HG03095 (cell line): ENCODE measurements at regions not wholly inside any gene's neighbourhood (a gene's known extent, or its start where the extent isn't known, plus 50 kb on each side); places are given as distances from the start of the nearest gene placed in this dataset.
"Not testable (repeated sequence)": the region's sequence is repeated elsewhere in the genome, so short reads cannot be mapped to it uniquely, and the experiment has no call there.

ENCODE experiments used
- ATAC-seq: cut with Tn5 transposase; IDR thresholded peaks from one replicate; pipeline ENCODE4 v1.9.1; 2021; ENCODE audit warnings: moderate library complexity; ENCODE audit not compliant: unreplicated experiment

DNA sequence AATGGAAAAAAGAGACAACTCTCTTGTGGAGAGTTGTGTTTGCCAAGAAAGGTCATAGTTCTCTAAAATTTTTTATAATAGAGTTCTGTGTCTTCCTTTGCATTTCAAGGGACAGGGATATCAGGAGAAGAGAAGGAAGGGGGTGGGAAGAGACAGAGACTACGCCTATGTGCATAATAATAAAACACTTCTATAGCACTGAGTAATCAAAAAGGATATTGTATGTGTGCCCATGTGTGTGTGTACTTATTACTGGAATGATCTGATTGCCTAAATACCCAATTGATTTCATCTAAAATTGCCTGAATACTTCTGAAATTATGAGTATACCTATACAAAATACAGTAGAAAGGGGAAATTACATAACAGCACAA lies 803.7 kb upstream of the ACVR2A start:
- no peak for ATAC-seq

- ATAC-seq, result no peak
Measured at GRCh38 chr2:147040298-147041120, 804.3 kb upstream of the ACVR2A start.

GRCh38 chr2:147037048-147037447 lies 807.8 kb upstream of the ACVR2A start:
- no peak for ATAC-seq

DNA sequence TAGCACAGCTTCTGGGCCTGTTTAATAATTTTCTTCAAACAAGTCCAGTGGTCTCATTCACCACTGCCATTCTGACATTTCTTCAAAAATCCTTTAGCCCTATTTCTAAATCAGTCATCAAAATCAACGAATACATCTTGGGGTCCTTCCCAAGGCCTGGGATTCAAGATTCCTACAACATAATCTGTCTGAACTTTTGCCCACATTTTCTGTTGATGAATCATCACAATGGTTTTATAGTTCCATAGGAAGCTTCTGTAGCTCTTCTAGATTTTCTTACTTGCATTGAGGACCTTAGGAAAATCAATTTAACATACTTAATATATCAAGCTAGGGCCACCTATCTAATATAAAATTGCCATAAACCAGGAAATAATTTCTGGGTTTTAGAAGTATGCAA lies 811.8 kb upstream of the ACVR2A start:
- no peak for ATAC-seq

- no peak for ATAC-seq
Measured at GRCh38 chr2:147031897-147032296, 812.9 kb upstream of the ACVR2A start.

- ATAC-seq, result no peak
Measured at GRCh38 chr2:147030966-147031720, 813.7 kb upstream of the ACVR2A start.

DNA sequence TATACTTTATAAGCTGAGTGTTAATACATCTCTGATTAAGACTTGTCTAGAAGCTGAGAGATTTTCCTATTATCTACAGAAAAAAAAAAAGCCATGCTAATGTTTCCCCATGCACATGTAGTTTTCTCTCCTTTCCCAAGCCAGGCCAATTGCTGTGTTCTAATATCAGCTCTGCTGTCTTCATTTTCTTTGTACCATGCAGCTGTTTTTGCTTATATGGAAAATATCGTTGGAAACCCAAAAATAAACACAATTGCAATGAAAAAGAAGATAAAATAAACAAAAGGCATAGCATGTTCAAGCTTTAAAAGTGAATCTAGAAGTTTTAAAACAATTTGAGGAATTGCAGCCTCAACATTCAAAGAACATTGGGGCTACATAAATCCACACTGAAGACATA lies 817.4 kb upstream of the ACVR2A start:
- ATAC-seq, result no peak

GRCh38 chr2:147026664-147027295 lies 818.0 kb upstream of the ACVR2A start:
- ATAC-seq, result no peak

DNA sequence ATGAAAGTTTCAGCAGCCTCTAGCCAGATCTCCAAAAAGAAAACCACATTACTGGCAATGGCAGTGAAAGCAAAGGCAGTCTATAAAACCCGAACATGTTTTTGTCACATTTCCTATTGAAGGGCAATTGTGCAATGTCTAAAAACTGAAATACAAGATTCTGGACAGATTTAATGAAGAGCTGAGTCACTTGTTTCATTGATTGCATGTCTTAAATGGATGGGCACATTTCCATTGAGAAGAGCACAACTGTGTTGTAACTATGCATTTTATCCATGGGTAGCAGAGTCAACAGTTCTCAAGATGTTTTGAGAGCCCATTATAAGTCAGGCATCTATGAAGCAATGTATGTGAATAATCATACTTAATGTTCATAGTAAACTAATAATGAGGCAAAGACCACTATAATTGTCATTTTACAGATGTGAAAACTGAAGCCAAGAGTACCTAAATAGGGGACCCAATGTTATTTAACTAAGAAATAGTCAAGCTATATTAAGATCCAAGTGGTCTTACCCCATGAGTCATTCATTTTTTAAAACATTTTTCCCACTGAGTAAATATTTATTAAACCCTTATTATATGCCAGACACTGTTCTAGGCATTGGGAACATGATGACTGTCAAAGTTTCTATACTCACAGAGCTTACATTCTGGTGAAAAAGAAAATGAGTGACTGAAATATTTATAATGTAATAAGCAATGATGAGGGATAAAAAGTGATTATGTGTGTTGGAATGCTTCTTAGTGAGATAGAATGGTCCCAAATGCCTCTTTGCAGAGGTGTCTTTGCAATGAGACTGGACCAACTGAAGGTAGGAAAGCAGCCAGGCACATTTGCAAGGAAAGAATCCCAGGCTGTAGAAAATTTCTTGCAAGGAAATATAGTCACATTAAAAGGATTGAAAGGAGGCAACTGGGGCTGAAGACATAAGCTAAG lies 818.9 kb upstream of the ACVR2A start:
- ATAC-seq, result no peak

- no peak for ATAC-seq
Measured at GRCh38 chr2:147019311-147019710, 825.5 kb upstream of the ACVR2A start.

GRCh38 chr2:147017951-147018645 lies 826.7 kb upstream of the ACVR2A start:
- no peak for ATAC-seq

DNA sequence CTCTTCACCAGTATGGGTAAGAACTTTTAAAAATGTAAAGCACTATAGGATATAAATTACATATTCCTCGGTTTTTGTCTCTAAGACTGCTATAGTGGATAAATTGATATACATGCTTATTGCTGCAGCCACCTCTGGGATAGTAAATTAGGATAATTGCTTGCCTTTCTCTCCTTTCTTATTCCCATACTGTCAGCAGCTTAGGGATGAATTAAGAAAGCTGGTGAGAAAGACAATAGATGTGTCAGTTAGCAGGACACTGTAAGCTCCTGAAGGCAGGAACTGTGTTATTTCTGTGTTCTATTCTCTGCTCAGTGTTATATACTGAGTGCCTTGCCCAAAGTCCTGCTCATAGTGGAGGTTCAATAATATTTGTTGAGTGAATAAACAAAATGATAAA lies 828.6 kb upstream of the ACVR2A start:
- ATAC-seq, result no peak

DNA sequence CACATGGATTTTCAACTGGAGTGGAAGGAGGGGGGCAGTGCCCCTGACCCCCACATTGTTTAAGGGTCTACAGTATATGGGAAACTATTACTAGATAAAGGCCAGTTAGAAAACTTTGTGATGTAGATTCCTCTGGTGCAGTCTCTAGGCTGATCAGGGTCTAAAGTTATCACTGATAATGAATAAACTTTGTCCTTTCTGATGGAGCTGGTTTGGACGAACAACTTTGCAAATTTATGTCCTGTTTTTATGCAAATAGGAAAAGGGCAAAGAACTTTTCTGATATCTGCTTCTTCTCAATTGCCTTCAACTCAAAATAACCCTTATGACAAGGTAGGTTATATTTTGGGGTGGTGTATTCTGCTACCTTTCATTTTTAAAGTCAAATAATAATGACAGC lies 829.2 kb upstream of the ACVR2A start:
- no peak for ATAC-seq

DNA sequence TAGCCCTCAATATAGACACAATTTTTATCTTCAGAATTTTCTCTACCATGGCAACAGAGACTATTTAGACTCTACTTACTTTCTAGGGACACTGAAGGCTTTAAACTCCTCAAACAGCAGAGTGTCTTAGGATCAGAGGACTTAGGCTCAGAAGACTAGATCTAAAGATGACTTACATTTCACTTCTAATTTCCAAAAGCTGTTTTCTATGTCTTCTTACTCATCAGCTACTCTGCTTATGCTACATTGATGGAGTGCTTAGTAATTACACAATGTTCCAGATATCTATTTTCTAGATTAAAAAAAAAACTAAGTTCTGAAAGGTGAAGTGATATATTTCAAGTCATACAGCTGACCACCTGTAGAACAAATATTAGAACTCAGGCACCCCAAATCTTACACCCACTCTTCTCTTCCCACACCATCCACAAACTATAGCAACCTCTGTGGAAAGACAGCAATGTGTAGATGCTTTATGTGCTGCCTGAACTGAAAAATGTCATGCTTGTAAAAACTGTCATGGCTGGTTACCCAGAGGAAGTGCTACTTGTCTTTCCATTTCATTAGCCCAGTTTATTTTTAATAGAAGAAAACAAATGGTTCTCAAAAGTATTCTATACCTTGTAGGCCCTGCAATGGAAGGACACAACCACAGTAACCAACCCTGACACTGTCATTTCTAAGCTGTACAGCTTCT lies 831.0 kb upstream of the ACVR2A start:
- no peak for ATAC-seq

GRCh38 chr2:147008481-147008880 lies 836.3 kb upstream of the ACVR2A start:
- no peak for ATAC-seq

- ATAC-seq, result no peak
Measured at GRCh38 chr2:147006736-147007141, 838.1 kb upstream of the ACVR2A start.

DNA sequence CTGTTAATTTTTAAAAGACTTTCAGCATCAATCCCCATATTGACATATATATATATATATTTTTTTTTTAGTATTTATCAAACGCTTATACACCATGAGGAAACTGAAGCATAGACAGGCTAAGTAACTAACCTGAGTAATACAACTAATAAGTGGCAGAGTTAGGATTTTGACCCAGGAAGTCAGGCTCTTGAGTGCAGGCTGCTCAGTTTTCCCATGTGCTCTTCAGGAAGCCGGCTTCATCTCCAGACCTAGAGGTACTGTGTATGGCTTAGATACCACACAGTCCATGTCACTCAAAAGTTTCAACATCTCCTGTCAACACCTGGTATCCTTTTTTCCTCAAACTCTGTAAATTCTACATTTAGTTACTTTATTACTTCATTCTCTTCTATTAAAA lies 841.7 kb upstream of the ACVR2A start:
- ATAC-seq, result no peak

DNA sequence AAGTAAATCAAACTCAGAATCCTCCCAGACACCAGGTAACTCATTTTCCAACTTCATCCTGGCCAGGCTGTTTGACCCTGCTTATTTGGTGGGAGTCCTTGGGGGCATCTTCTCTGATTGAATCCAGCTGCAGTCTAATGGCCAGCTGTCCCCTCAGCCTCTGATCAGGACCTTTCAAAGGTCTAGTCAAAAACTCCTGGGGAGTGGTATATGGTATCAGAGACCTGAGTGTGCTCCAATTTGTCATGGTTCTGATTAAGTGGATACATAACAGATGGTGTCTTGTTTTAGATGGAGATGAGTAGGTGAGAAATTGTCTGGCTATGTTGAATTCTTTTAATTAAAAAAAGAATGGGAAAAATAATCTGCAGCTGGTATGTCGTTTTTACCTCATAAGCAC lies 842.6 kb upstream of the ACVR2A start:
- no peak for ATAC-seq

- ATAC-seq, result no peak
Measured at GRCh38 chr2:147001061-147001460, 843.8 kb upstream of the ACVR2A start.

DNA sequence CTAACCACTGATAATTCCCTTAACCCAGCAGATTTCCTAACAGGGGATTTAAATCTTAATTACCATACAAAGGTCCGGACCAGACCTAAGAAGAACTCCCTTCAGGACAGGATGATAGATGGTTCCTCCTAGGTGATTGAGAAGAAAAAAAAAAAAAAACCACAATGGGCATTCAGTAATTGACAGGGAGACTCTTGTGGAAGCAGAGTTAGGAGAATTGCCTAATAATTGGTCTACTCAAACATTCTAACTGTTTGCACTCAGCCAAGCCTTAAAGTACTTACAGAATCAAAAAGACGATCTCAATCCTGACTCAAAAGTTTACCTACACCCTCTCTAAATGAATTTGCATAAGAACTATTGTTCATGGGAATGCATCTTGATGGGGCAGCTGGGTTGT lies 844.7 kb upstream of the ACVR2A start:
- ATAC-seq, result not testable (repeated sequence)
